PC-9 (cell line): ENCODE measurements at regions not wholly inside any gene's neighbourhood (a gene's known extent, or its start where the extent isn't known, plus 50 kb on each side); places are given as distances from the start of the nearest gene placed in this dataset.

Source experiments
- BruUV-seq: library from RNA; stranded (reverse); fragments of 400-500 nt; replicated peaks from 2 replicates; lab custom pipeline; 2021; lab: Mats Ljungman, UMichigan
- CTCF ChIA-PET: fragments of 300-600 bp; sonication (Branson Sonifier 250); formaldehyde crosslinking; loops from one replicate; lab custom pipeline; 2022; ENCODE audit warnings: antibody characterized with exemption; lab: Charles Lee
- POLR2A ChIA-PET: fragments of 300-600 bp; sonication (Branson Sonifier 250); formaldehyde crosslinking; loops from one replicate; lab custom pipeline; 2022; ENCODE audit warnings: antibody characterized with exemption; ENCODE audit not compliant: unreplicated experiment; lab: Charles Lee
- DNase-seq, 2 experiments: peaks; one replicate each; pipeline versions ENCODE4 v3.0.0 to v3.0.0-alpha.2; 2015 to 2022; ENCODE audit warnings: mixed read lengths in 1 of 2
- H2AFZ ChIP-seq: fragments of 200-600 bp; sonication (generic); 2 replicates; pipeline ENCODE4 v1.8.1; 2017; ENCODE audit warnings: antibody characterized with exemption
- H3F3A ChIP-seq: fragments of 200-600 bp; sonication (generic); 2 replicates; pipeline ENCODE4 v1.8.1; 2017; ENCODE audit warnings: antibody characterized with exemption, mild to moderate bottlenecking, low read depth; ENCODE audit not compliant: insufficient read depth
- H3K27ac ChIP-seq: fragments of 200-600 bp; sonication (generic); 2 replicates; pipeline ENCODE4 v1.6.1; 2016; ENCODE audit warnings: mixed run types
- H3K27me3 ChIP-seq: fragments of 200-600 bp; sonication (generic); 2 replicates; pipeline ENCODE4 v1.6.1; 2016; ENCODE audit warnings: low read depth, mixed run types; ENCODE audit not compliant: insufficient read depth
- H3K36me3 ChIP-seq: fragments of 200-600 bp; sonication (generic); 2 replicates; pipeline ENCODE4 v1.6.1; 2016; ENCODE audit warnings: low read depth, mixed run types
- H3K4me1 ChIP-seq: fragments of 200-600 bp; sonication (generic); replicated peaks from 2 replicates; pipeline ENCODE4 v1.6.1; 2016; ENCODE audit warnings: mixed run types; ENCODE audit not compliant: insufficient read depth
- H3K4me2 ChIP-seq: fragments of 200-600 bp; sonication (generic); 2 replicates; pipeline ENCODE4 v1.6.1; 2017; ENCODE audit warnings: mixed run types
- H3K4me3 ChIP-seq: fragments of 200-600 bp; sonication (generic); 2 replicates; pipeline ENCODE4 v1.6.1; 2016; ENCODE audit warnings: mixed run types
- H3K79me2 ChIP-seq: fragments of 200-600 bp; sonication (generic); 2 replicates; pipeline ENCODE4 v1.6.1; 2017; ENCODE audit warnings: low read depth, mixed run types
- H3K9me2 ChIP-seq: fragments of 200-600 bp; sonication (generic); 2 replicates; pipeline ENCODE4 v1.8.1; 2017; ENCODE audit warnings: mild to moderate bottlenecking; ENCODE audit not compliant: insufficient read depth
- H3K9me3 ChIP-seq: fragments of 200-600 bp; sonication (generic); 2 replicates; pipeline ENCODE4 v1.8.1; 2016; ENCODE audit warnings: low read depth; ENCODE audit not compliant: insufficient read depth
- H4K20me1 ChIP-seq: fragments of 200-600 bp; sonication (generic); 2 replicates; pipeline ENCODE4 v1.8.1; 2017; ENCODE audit not compliant: insufficient read depth
- CTCF ChIP-seq: fragments of 200-600 bp; sonication (generic); conservative IDR thresholded peaks from 2 replicates; pipeline ENCODE4 v1.6.1; 2017; ENCODE audit warnings: mixed run types, antibody characterized with exemption, mild to moderate bottlenecking, moderate library complexity
- EZH2 ChIP-seq: fragments of 200-600 bp; sonication (generic); IDR thresholded peaks from 2 replicates; pipeline ENCODE4 v1.8.0; 2017; ENCODE audit warnings: antibody characterized with exemption, low read depth
- intact Hi-C: fragments of 100-400 bp; cut with micrococcal nuclease; formaldehyde crosslinking; loops from one replicate; pipeline ENCODE4 v1.10.0; 2022; ENCODE audit not compliant: unreplicated experiment

DNA sequence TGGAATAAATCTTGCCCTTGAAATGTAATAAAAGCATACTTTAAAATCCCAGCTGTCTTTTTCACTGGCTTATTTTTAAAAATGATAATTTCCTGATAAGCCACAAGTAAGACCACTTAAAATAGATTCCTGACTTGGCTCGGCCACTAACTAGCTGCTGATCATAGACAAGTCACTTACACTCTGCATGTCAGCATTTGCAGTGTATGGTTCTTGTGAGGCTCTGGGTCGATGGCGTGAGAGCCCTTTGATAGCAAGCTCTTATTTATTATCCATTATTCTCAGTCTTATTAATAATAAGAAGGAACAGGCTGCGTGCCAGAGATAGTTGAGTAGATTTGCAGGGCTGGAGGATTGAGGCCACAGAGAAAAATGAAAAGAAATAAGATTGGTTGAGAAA lies 110.7 kb upstream of the IL12B start:
- H3K9me2 ChIP-seq, result no peaks in the 10 kb centered on the region
- no peak overlapping the region for H2AFZ ChIP-seq
- no peak overlapping the region for H3K4me2 ChIP-seq
- peaks cover 7% of the 10 kb centered on the region; the same call in 1 of the 2 replicates for H3K4me1 ChIP-seq
- H3K79me2 ChIP-seq, result no peaks in the 10 kb centered on the region
- ChIA-PET POLR2A (no interaction called here), CTCF (interaction anchor here (0.6 to 2.0 kb wide), 2 partner anchors 155 to 566 kb away, joined by 4 to 6 read pairs; no protein-coding TSS in a partner anchor)
- BruUV-seq, result no TSS peak
- no peak overlapping the region for H3K4me3 ChIP-seq
- intact Hi-C loops, result loop anchor here (5.0 to 10.0 kb wide), 2 partner anchors 109 to 954 kb away; partner anchors contain the start of gene IL12B
- no peaks in the 10 kb centered on the region for H3K36me3 ChIP-seq
- no peaks in the 10 kb centered on the region for H3K9me3 ChIP-seq
- H3K27me3 ChIP-seq, result no peaks in the 10 kb centered on the region
- DNase-seq, result no peak
- no peaks in the 10 kb centered on the region for H3F3A ChIP-seq
- TF ChIP-seq EZH2 (no peak), CTCF (no peak)
- no peak overlapping the region for H3K27ac ChIP-seq
- no peaks in the 10 kb centered on the region for H4K20me1 ChIP-seq

GRCh38 chr5:159441441-159441840 lies 111.2 kb upstream of the IL12B start:
- DNase-seq, result no peak
- Histone ChIP-seq H3F3A (no peaks in the 10 kb centered on the region), H3K27ac (no peak overlapping the region), H3K79me2 (no peaks in the 10 kb centered on the region), H4K20me1 (no peaks in the 10 kb centered on the region), H3K36me3 (no peaks in the 10 kb centered on the region), H3K27me3 (no peaks in the 10 kb centered on the region), H3K4me1 (peaks cover 7% of the 10 kb centered on the region; the same call in 1 of the 2 replicates), H2AFZ (no peak overlapping the region), H3K9me2 (no peaks in the 10 kb centered on the region), H3K4me3 (no peak overlapping the region), H3K9me3 (no peaks in the 10 kb centered on the region), H3K4me2 (no peak overlapping the region)
- intact Hi-C loops, result loop anchor here (5.0 to 10.0 kb wide), 2 partner anchors 109 to 953 kb away; partner anchors contain the start of gene IL12B
- no TSS peak for BruUV-seq
- peak; percentile 60; the same call in 1 of the 2 replicates for TF ChIP-seq CTCF
- TF ChIP-seq EZH2, result no peak
- CTCF ChIA-PET, result interaction anchor here (2.0 kb wide), 1 partner anchor 155 kb away, joined by 4 read pairs; no protein-coding TSS in a partner anchor
- POLR2A ChIA-PET, result interaction anchor here (0.6 kb wide), 1 partner anchor 364 kb away, joined by 4 read pairs; no protein-coding TSS in a partner anchor

GRCh38 chr5:159442206-159442850 lies 112.0 kb upstream of the IL12B start:
- TF ChIP-seq EZH2 (no peak), CTCF (no peak)
- no peaks in the 10 kb centered on the region for H3K79me2 ChIP-seq
- H4K20me1 ChIP-seq, result no peaks in the 10 kb centered on the region
- H3F3A ChIP-seq, result no peaks in the 10 kb centered on the region
- H3K4me2 ChIP-seq, result no peak overlapping the region
- no TSS peak for BruUV-seq
- no peak overlapping the region for H2AFZ ChIP-seq
- CTCF ChIA-PET, result interaction anchor here (1.0 to 2.0 kb wide), 2 partner anchors 156 to 545 kb away, joined by 3 to 4 read pairs; no protein-coding TSS in a partner anchor
- no peaks in the 10 kb centered on the region for H3K27me3 ChIP-seq
- no peak for DNase-seq
- POLR2A ChIA-PET, result no interaction called here
- no peaks in the 10 kb centered on the region for H3K36me3 ChIP-seq
- peaks cover 7% of the 10 kb centered on the region; the same call in 1 of the 2 replicates for H3K4me1 ChIP-seq
- H3K4me3 ChIP-seq, result no peak overlapping the region
- intact Hi-C loops, result loop anchor here (5.0 to 10.0 kb wide), 2 partner anchors 110 to 952 kb away; partner anchors contain the start of gene IL12B
- H3K9me2 ChIP-seq, result no peaks in the 10 kb centered on the region
- H3K9me3 ChIP-seq, result no peaks in the 10 kb centered on the region
- no peak overlapping the region for H3K27ac ChIP-seq
